Tongue (tissue), 1 donor: ENCODE measurements at regions not wholly inside any gene's neighbourhood (a gene's known extent, or its start where the extent isn't known, plus 50 kb on each side); places are given as distances from the start of the nearest gene placed in this dataset.
"Not testable (repeated sequence)": the region's sequence is repeated elsewhere in the genome, so short reads cannot be mapped to it uniquely, and the experiment has no call there.

Experiments used
- DNase-seq: peaks from one replicate; pipeline ENCODE4 v3.0.0-alpha.2; 2015

- DNase-seq, result no peak
Observed at GRCh38 chr18:43341014-43341413, 63.7 kb upstream of the SYT4 start.

GRCh38 chr18:43350176-43350575, 72.9 kb upstream of the SYT4 start:
- DNase-seq, result no peak

DNA sequence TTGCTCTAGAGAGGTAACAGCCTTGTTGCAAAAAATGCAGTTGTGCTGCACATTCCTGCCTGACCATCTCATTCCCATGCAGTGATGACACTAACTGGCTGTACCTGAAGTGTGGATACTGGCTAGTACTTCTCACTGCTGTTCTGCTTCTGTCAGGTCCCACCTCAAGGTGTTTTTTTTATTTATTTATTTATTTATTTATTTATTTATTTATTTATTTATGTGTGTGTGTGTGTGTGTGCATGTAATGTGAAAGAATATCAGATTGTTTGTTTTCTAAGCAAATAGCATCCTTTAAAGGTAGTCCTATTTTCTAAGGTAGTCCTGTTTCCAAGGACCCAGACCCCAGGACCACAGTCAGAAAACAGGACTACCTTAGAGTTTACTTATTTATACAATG, 87.2 kb upstream of the SYT4 start:
- no peak for DNase-seq

GRCh38 chr18:43367895-43368294, 90.6 kb upstream of the SYT4 start:
- DNase-seq, result no peak

GRCh38 chr18:43369311-43369710, 92.0 kb upstream of the SYT4 start:
- not testable (repeated sequence) for DNase-seq

GRCh38 chr18:43372773-43373172, 95.5 kb upstream of the SYT4 start:
- DNase-seq, result no peak

- DNase-seq, result no peak
Observed at GRCh38 chr18:43380104-43380672, 102.9 kb upstream of the SYT4 start.

DNA sequence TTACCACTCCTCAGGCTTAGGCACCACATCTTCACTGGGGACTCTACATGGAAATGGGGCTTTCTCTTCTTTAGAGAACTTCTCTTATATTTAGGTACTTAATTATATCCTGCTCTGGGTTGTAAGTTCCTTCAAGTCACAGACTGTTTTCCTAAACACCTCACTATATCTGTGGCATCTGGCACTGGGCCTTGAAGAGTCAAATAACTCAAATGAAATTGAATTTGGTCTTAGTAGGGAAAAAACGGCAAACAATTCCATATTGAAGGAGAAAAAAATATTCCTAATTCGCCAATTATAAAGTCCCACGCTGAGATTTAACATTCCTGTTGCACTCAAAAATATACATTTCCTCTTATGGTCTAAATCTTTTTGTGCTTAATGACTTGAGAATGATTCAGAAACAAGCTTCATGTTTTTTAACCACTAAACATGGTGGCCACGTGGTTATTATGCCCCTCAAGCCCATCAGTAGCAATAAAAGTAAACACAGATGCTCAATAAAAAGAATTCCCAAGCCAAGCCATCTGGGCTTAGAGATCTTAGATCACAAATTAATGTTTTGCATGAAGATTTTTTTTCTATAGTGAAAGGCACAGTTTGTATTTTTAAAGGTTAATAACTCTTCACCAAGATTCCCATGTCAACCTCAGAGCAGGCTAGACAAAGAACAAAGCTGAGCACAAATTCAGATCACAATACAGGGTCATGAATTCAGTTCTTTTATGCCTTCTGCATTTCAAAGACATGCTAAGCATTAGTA, 105.5 kb upstream of the SYT4 start:
- DNase-seq, result no peak

DNA sequence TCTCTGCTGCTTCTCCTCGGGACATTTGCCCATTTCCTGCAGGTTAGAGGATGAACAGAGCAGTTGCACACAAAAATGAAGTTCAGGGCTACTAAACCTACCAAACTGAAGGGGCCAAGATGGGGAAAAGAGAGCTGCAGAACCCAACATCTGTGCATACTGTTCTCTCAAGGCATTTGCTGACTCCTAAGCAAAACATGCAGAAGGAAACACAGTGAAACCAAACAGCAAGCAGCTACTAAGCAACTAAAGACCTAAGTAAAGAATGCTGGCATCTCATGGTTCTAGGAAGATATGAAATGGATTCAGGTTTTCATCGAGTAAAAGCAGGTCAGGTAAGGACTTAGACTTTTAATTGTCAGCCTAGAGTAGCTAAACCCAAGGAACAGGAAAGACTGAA, 111.9 kb upstream of the SYT4 start:
- DNase-seq, result peak; percentile 39

DNA sequence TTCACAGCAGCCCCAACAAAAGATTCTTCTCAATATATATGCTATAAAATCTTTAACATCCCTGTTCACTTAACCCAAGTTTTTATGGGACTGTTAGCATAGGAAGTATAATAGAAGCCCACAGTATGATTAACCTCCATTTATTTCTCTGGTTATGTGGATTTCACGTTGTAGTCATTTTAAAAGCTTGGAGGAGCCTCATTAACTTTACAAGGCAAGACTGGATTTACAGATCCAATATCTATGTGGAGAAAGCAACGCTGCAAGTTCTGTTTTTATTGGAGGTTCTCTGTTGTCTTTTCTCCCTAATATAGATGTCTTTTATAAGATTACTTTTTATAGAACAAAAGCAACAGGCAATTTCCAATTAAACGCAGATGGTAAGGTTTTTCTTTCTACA, 114.9 kb upstream of the SYT4 start:
- DNase-seq, result no peak

DNA sequence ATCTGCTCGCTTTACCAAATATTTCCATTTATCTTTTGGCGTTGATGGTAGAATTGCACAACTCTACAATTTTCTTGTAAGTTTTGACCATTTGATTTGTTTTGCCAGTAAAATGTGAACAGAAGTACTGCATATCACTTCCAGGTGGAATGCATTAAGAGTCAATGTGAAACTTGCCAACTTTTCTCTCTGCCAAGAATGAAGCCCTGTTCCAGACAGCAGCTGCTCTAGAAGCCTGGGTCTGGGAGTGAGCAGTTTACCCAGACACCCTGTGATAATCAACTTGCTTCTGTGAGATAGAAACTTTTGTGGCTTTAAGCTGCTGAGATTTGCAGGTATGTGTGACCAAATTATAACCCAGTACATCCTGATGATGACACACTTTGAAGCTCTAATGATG, 115.9 kb upstream of the SYT4 start:
- DNase-seq, result peak; percentile 84

- peak; percentile 61 for DNase-seq
Observed at GRCh38 chr18:43396266-43396665, 119.0 kb upstream of the SYT4 start.

- DNase-seq, result no peak
Observed at GRCh38 chr18:43398601-43399000, 121.3 kb upstream of the SYT4 start.

DNA sequence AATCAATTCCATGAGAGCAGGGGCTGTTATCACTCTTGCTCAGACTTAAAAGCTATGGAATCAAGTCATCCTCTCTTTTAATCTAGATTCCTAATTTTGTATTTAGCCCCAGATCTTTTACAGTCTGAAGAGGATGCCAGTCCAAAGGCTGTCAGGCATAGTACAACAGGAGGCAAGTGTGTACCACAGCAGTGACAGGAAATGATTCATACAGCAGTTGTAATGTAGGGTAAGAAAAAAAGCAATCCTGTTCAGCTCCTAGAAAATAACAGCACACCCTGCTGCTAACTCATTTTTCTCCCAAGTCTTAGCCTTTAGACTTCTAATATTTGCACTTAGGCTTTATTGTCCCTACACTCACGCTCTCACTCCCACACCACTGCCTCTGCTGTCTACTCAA, 127.8 kb upstream of the SYT4 start:
- DNase-seq, result no peak

DNA sequence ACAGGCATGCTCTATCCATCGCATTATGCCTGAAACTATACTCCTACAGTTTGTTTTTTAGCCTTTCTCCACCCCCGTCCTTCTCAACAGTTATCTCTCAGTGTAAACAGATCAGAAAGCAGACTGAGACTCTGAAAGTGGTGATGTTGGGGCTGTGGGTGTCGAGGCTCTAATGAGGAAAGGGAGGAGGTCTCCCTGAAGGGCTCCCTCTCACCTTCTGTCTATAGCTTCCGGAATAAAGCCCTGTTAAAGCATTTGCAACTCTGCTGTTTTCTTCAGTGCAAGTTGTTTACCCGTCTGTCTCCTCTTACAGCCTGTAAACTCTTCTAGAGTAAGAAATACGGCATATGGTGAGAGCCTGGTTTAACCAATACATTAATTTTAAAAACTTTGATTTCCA, 136.7 kb upstream of the SYT4 start:
- no peak for DNase-seq

DNA sequence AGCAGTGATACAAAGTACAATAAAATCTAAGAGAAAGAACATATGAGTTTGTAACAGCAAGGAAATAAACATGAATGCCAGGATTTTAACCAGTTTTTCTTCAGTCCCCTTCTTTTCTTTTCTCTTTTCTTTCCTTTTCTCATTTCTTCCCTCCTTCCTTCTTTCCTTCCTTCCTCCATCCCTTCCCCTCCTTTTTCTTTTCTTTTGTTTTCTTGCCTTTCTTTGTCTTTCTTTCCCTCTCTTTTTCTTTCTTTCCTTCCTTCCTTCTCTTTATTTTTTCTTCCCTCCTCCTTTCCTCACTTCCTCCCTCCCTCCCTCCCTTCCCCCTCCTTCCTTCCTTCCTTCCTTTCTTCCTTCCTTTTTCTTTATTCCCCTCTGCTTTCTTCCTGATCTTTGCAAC, 142.8 kb upstream of the SYT4 start:
- no peak for DNase-seq

GRCh38 chr18:43420950-43421349, 143.7 kb upstream of the SYT4 start:
- no peak for DNase-seq

DNA sequence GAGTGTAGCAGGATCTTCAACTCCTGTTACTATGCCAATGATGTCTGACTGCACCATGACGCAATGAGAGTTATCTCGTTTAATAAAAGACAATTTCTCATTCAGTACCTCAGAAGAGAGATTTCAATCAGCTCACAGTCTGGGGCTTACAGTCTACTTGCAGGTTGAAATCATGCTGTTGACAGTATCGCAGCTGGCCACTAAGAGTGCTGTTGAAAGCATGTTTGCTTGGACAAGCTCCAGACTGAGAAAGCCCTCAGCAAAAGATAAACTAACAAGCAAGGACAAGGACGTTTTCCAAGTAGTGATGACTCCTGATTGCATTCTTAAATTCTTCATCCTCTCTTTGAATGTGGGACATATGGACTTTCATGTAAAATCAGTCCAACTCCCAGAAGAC, 145.2 kb upstream of the SYT4 start:
- peak; percentile 39 for DNase-seq

- no peak for DNase-seq
Observed at GRCh38 chr18:43435851-43436250, 158.6 kb upstream of the SYT4 start.

GRCh38 chr18:43442131-43442530, 164.8 kb upstream of the SYT4 start:
- DNase-seq, result no peak

GRCh38 chr18:43442571-43442970, 165.3 kb upstream of the SYT4 start:
- no peak for DNase-seq

- DNase-seq, result no peak
Observed at GRCh38 chr18:43465483-43465882, 188.2 kb upstream of the SYT4 start.

DNA sequence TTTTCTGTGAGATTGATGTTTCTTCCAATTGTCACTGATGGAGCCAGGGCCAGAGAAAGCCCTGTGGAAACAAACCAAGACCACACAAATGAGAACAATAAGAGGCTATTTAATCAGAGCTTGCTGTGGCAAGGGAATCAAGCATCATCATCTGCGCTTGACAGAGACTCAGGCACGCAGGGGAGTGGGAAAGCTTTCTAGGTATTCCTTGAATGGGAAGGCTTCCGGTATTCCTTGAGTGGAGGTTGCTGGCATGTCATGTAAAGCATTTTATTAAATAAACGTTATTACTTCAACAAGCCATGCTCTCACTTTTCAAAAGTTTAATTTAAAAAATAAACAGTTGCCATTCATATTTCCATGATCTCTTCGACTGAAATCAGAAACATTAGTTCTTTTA, 194.6 kb upstream of the SYT4 start:
- no peak for DNase-seq

DNA sequence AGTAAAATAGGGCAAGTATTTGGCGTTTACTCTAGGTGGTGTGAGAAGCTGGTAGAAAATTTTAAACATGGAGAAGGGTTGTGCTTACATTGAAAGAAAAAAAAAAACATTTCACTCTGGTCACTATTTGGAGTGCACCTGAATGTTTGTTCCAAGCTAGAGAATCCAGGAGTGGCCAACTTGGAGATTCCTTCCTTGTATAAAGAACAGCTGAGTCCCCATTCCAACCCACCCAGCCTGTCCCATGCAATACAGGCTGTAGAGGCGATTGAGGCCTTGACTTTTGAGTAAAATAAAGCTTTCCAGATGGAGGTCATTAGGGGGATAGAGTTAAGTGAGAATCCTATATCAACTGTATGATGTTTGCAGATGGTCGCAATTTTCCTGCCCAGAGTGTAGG, 203.8 kb upstream of the SYT4 start:
- DNase-seq, result no peak

GRCh38 chr18:43482136-43482535, 204.8 kb upstream of the SYT4 start:
- no peak for DNase-seq
